NCI-H2107 treated with DMSO at 0.1 percent for 48 hours (cell line): ENCODE measurements at regions not wholly inside any gene's neighbourhood (a gene's known extent, or its start where the extent isn't known, plus 50 kb on each side); places are given as distances from the start of the nearest gene placed in this dataset.
"Not testable (repeated sequence)": the region's sequence is repeated elsewhere in the genome, so short reads cannot be mapped to it uniquely, and the experiment has no call there.

Experiments used
- DNase-seq: peaks from one replicate; lab custom pipeline; 2025; ENCODE audit not compliant: unreplicated experiment; lab: John Stamatoyannopoulos, UW

GRCh38 chr16:64311241-64311640 is 810.6 kb downstream of the CDH11 start:
- DNase-seq = no peak

- no peak for DNase-seq
Measured at GRCh38 chr16:64309398-64310110, 812.3 kb downstream of the CDH11 start.

- no peak for DNase-seq
Measured at GRCh38 chr16:64308721-64309120, 813.1 kb downstream of the CDH11 start.

GRCh38 chr16:64307431-64307830 is 814.4 kb downstream of the CDH11 start:
- no peak for DNase-seq

GRCh38 chr16:64305663-64306062 is 816.2 kb downstream of the CDH11 start:
- no peak for DNase-seq

- DNase-seq = no peak
Measured at GRCh38 chr16:64304951-64305350, 816.9 kb downstream of the CDH11 start.

GRCh38 chr16:64304396-64304795 is 817.5 kb downstream of the CDH11 start:
- DNase-seq = no peak

- no peak for DNase-seq
Measured at GRCh38 chr16:64297863-64298600, 823.8 kb downstream of the CDH11 start.

- no peak for DNase-seq
Measured at GRCh38 chr16:64295466-64295865, 826.4 kb downstream of the CDH11 start.

- no peak for DNase-seq
Measured at GRCh38 chr16:64292953-64293352, 828.9 kb downstream of the CDH11 start.

- DNase-seq = no peak
Measured at GRCh38 chr16:64292161-64292560, 829.7 kb downstream of the CDH11 start.

GRCh38 chr16:64290461-64290860 is 831.4 kb downstream of the CDH11 start:
- no peak for DNase-seq

GRCh38 chr16:64287655-64288528 is 834.0 kb downstream of the CDH11 start:
- no peak for DNase-seq

- no peak for DNase-seq
Measured at GRCh38 chr16:64282181-64282580, 839.7 kb downstream of the CDH11 start.

GRCh38 chr16:64280317-64280716 is 841.5 kb downstream of the CDH11 start:
- DNase-seq = no peak

GRCh38 chr16:64278196-64278595 is 843.7 kb downstream of the CDH11 start:
- no peak for DNase-seq

- no peak for DNase-seq
Measured at GRCh38 chr16:64276646-64277045, 845.2 kb downstream of the CDH11 start.

- DNase-seq = no peak
Measured at GRCh38 chr16:64272028-64272427, 849.8 kb downstream of the CDH11 start.

GRCh38 chr16:64269756-64270155 is 852.1 kb downstream of the CDH11 start:
- DNase-seq = no peak

GRCh38 chr16:64265756-64266155 is 856.1 kb downstream of the CDH11 start:
- no peak for DNase-seq

GRCh38 chr16:64260631-64261401 is 861.0 kb downstream of the CDH11 start:
- DNase-seq = not testable (repeated sequence)
